ENCODE measurements at regions not wholly inside any gene's neighbourhood (a gene's known extent, or its start where the extent isn't known, plus 50 kb on each side); places are given as distances from the start of the nearest gene placed in this dataset.

DNA sequence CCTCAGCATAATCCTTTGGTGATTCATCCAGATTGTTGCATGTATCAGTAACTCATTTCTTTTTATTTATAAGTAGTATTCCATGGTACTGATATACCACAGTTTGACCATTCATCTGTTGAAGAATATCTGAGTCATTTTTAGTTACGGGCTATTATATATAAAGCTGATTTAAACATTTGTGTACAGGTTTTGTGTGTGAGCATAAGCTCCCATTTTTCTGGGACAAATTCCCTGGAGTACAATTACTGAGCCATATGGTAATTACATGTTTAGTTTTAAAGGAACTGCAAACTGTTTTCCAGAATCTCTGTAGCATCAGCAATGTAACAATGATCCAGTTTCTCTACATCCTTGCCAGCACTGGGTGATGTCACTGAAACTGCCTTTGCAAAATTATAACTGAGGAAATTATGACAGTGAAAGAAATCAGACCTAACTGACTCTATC lies 236.2 kb upstream of the KRR1 start:
- peaks cover 25% of the 10 kb centered on the region for H3K27me3 Mint-ChIP-seq
- intact Hi-C loops (cut with micrococcal nuclease): no loop called here
- DNase-seq (no peak), ATAC-seq (no peak)
- H3K36me3 Mint-ChIP-seq (ENCODE audit: low read depth): no peaks in the 10 kb centered on the region
- TF ChIP-seq, protein P1, sequence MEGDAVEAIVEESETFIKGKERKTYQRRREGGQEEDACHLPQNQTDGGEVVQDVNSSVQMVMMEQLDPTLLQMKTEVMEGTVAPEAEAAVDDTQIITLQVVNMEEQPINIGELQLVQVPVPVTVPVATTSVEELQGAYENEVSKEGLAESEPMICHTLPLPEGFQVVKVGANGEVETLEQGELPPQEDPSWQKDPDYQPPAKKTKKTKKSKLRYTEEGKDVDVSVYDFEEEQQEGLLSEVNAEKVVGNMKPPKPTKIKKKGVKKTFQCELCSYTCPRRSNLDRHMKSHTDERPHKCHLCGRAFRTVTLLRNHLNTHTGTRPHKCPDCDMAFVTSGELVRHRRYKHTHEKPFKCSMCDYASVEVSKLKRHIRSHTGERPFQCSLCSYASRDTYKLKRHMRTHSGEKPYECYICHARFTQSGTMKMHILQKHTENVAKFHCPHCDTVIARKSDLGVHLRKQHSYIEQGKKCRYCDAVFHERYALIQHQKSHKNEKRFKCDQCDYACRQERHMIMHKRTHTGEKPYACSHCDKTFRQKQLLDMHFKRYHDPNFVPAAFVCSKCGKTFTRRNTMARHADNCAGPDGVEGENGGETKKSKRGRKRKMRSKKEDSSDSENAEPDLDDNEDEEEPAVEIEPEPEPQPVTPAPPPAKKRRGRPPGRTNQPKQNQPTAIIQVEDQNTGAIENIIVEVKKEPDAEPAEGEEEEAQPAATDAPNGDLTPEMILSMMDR (IDR thresholded peaks at IDR 0.05): no peak
- CTCF ChIA-PET: no interaction called here
- no peak overlapping the region for H3K27ac Mint-ChIP-seq
- H3K4me3 Mint-ChIP-seq: no peak overlapping the region
- peaks cover 6% of the 10 kb centered on the region for H3K4me1 Mint-ChIP-seq (ENCODE audit: low read depth)
- H3K9me3 Mint-ChIP-seq: peaks cover 2% of the 10 kb centered on the region
- POLR2A ChIA-PET: no interaction called here

DNA sequence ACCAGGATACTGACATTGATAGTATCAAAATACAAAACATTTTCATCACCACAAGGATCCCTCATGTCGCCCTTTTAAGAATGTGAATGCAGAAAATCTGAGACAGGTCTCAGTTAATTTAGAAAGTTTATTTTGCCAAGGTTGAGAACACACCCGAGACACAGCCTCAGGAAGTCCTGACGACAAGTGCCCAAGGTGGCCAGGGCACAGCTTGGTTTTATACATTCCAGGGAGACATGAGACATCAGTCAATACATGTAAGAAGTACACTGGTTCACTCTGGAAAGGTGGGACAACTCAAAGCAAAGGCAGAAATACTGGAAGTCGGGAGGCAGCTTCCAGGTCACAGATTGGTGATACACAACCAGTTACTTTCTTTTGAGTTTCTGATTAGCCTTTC lies 235.2 kb upstream of the KRR1 start:
- ATAC-seq (no peak), DNase-seq (no peak)
- peaks cover 2% of the 10 kb centered on the region for H3K9me3 Mint-ChIP-seq
- TF ChIP-seq, protein P1 (IDR thresholded peaks at IDR 0.05): no peak
- H3K27me3 Mint-ChIP-seq: peaks cover 28% of the 10 kb centered on the region
- H3K4me1 Mint-ChIP-seq (ENCODE audit: low read depth): peaks cover 6% of the 10 kb centered on the region
- intact Hi-C loops (cut with micrococcal nuclease): no loop called here
- no peak overlapping the region for H3K27ac Mint-ChIP-seq
- ChIA-PET CTCF (no interaction called here), POLR2A (no interaction called here)
- no peaks in the 10 kb centered on the region for H3K36me3 Mint-ChIP-seq (ENCODE audit: low read depth)
- no peak overlapping the region for H3K4me3 Mint-ChIP-seq

DNA sequence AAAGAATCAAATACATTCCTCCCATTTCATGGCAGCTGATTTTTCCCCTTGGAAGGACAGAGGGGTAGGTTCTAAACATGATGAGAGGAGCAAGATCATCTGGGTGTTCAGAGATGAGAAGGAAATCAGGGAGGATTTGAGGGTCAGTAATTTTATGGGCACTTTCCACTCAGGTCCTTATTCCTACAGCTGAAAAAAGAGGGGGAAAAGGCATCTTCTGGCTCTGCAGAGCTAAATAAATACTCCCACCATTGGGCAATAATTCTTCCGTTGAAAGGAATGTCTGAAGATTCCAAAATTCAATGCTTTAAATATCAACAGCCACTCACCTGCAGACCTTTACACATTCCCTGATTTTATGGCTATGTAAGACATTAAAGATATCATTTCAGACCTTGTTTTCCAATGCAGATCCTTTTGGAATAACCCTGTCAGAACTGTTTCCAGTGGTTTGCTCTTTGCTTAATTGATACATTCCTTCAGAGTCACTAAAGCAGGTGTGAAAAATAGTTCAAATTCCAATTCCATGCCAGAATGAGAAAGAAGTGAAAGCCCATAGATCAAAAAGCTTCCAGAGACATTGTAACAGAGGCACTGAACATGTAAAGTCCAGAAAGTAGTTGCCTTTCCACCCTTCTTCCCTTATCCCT lies 233.3 kb upstream of the KRR1 start:
- TF ChIP-seq, protein P1 (IDR thresholded peaks at IDR 0.05): no peak
- DNase-seq (no peak), ATAC-seq (no peak)
- H3K4me1 Mint-ChIP-seq (ENCODE audit: low read depth): peaks cover 11% of the 10 kb centered on the region
- ChIA-PET CTCF (interaction anchor here (0.9 kb wide), 1 partner anchor 292 kb away, joined by 3 read pairs; no protein-coding TSS in a partner anchor), POLR2A (interaction anchor here (0.6 kb wide), 2 partner anchors 9 to 19 kb away, joined by 3 read pairs; no protein-coding TSS in a partner anchor)
- peaks cover 31% of the 10 kb centered on the region for H3K27me3 Mint-ChIP-seq
- H3K36me3 Mint-ChIP-seq (ENCODE audit: low read depth): no peaks in the 10 kb centered on the region
- H3K27ac Mint-ChIP-seq: no peak overlapping the region
- no peak overlapping the region for H3K4me3 Mint-ChIP-seq
- H3K9me3 Mint-ChIP-seq: no peaks in the 10 kb centered on the region
- intact Hi-C loops (cut with micrococcal nuclease): no loop called here

DNA sequence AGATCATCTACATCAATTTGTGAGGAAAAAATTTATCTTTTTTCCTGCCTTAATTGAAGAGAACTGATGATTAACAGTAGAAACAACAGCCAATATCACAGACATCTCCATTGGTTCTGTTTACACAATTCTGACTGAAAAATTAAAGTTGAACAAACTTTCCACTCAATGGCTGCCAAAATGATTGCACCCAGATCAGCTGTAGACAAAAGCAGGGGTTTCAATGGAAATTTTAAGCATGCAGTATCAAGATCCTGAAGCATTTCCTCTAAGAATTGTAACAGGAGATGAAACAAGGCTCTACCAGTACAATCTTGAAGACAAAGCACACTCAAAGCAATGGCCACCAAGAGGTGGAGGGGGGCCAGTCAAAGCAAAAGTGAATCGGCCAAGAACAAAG lies 231.6 kb upstream of the KRR1 start:
- ChIA-PET POLR2A (no interaction called here), CTCF (no interaction called here)
- H3K4me1 Mint-ChIP-seq (ENCODE audit: low read depth): peaks cover 26% of the 10 kb centered on the region
- TF ChIP-seq, protein P1 (IDR thresholded peaks at IDR 0.05): no peak
- intact Hi-C loops (cut with micrococcal nuclease): no loop called here
- no peaks in the 10 kb centered on the region for H3K9me3 Mint-ChIP-seq
- H3K36me3 Mint-ChIP-seq (ENCODE audit: low read depth): no peaks in the 10 kb centered on the region
- H3K27me3 Mint-ChIP-seq: peaks cover 27% of the 10 kb centered on the region
- DNase-seq (no peak), ATAC-seq (no peak)
- H3K4me3 Mint-ChIP-seq: no peak overlapping the region
- H3K27ac Mint-ChIP-seq: no peak overlapping the region

DNA sequence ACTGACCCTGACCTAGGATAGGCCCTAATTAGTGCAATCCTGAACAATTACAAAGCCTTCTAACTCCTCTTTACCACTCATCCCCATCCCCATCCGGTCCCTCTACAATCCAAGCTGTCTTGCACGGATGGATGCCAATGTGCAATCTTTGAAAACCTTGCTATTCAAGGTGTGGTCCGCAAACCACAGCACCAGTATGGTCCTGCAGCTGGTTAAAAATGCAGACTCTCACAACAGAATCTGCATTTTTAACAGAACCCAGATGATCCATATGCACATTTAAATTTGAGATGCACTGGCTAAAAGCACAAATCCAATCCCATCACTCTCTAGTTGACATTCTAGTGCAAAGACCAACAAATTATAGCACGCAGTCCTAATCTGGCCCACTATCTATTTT lies 230.6 kb upstream of the KRR1 start:
- H3K27me3 Mint-ChIP-seq: peaks cover 30% of the 10 kb centered on the region

More for the DNA sequence above, 230.6 kb upstream of the KRR1 start:
- CTCF ChIA-PET: no interaction called here
- ATAC-seq (no peak), DNase-seq (no peak)
- peaks cover 33% of the 10 kb centered on the region for H3K4me1 Mint-ChIP-seq (ENCODE audit: low read depth)
- intact Hi-C loops (cut with micrococcal nuclease): no loop called here
- no peaks in the 10 kb centered on the region for H3K9me3 Mint-ChIP-seq
- TF ChIP-seq, protein P1 (IDR thresholded peaks at IDR 0.05): no peak
- POLR2A ChIA-PET: no interaction called here
- H3K4me3 Mint-ChIP-seq: no peak overlapping the region
- H3K27ac Mint-ChIP-seq: no peak overlapping the region
- H3K36me3 Mint-ChIP-seq (ENCODE audit: low read depth): no peaks in the 10 kb centered on the region

All from activated CD8-positive, alpha-beta T cell treated with anti-CD3 and anti-CD28 coated beads for 36 hours (primary cell).